ENCODE measurements at regions not wholly inside any gene's neighbourhood (a gene's known extent, or its start where the extent isn't known, plus 50 kb on each side); places are given as distances from the start of the nearest gene placed in this dataset.

- no peak overlapping the region for H3K4me3 ChIP-seq (ENCODE audit: low read depth, low read length)
- no peak for DNase-seq (ENCODE audit: low read depth)
- TF ChIP-seq MAX (IDR thresholded peaks at IDR 0.05; ENCODE audit: low read depth, low read length) (no peak), MYC (IDR thresholded peaks at IDR 0.05; ENCODE audit: low read depth, low read length) (no peak), POLR2A (IDR thresholded peaks at IDR 0.05; ENCODE audit: extremely low read depth, insufficient read length) (no peak), CTCF (IDR thresholded peaks at IDR 0.05; ENCODE audit: low read depth, low read length) (no peak)
These were observed 723.8 kb downstream of the UQCRFS1 start for GRCh38 chr19:28489126-28489660.

GRCh38 chr19:28487999-28488398, 725.0 kb downstream of the UQCRFS1 start:
- DNase-seq (ENCODE audit: low read depth), result no peak

GRCh38 chr19:28486926-28487325, 726.0 kb downstream of the UQCRFS1 start:
- TF ChIP-seq CTCF (IDR thresholded peaks at IDR 0.05; ENCODE audit: low read depth, low read length), result no peak
- no peak for TF ChIP-seq MYC (IDR thresholded peaks at IDR 0.05; ENCODE audit: low read depth, low read length)
- no peak for TF ChIP-seq MAX (IDR thresholded peaks at IDR 0.05; ENCODE audit: low read depth, low read length)
- TF ChIP-seq POLR2A (IDR thresholded peaks at IDR 0.05; ENCODE audit: extremely low read depth, insufficient read length), result no peak
- no peak for DNase-seq (ENCODE audit: low read depth)
- H3K4me3 ChIP-seq (ENCODE audit: low read depth, low read length), result no peak overlapping the region

More at GRCh38 chr19:28487999-28488398, 725.0 kb downstream of the UQCRFS1 start:
- H3K4me3 ChIP-seq (ENCODE audit: low read depth, low read length), result no peak overlapping the region
- no peak for TF ChIP-seq POLR2A (IDR thresholded peaks at IDR 0.05; ENCODE audit: extremely low read depth, insufficient read length)
- TF ChIP-seq MAX (IDR thresholded peaks at IDR 0.05; ENCODE audit: low read depth, low read length), result no peak
- no peak for TF ChIP-seq CTCF (IDR thresholded peaks at IDR 0.05; ENCODE audit: low read depth, low read length)
- TF ChIP-seq MYC (IDR thresholded peaks at IDR 0.05; ENCODE audit: low read depth, low read length), result no peak

GRCh38 chr19:28486473-28486872, 726.5 kb downstream of the UQCRFS1 start:
- no peak for TF ChIP-seq CTCF (IDR thresholded peaks at IDR 0.05; ENCODE audit: low read depth, low read length)
- TF ChIP-seq MYC (IDR thresholded peaks at IDR 0.05; ENCODE audit: low read depth, low read length), result no peak
- no peak for TF ChIP-seq POLR2A (IDR thresholded peaks at IDR 0.05; ENCODE audit: extremely low read depth, insufficient read length)
- TF ChIP-seq MAX (IDR thresholded peaks at IDR 0.05; ENCODE audit: low read depth, low read length), result no peak
- DNase-seq (ENCODE audit: low read depth), result no peak
- H3K4me3 ChIP-seq (ENCODE audit: low read depth, low read length), result no peak overlapping the region

GRCh38 chr19:28485292-28485691, 727.7 kb downstream of the UQCRFS1 start:
- H3K4me3 ChIP-seq (ENCODE audit: low read depth, low read length), result no peak overlapping the region
- no peak for DNase-seq (ENCODE audit: low read depth)
- TF ChIP-seq CTCF (IDR thresholded peaks at IDR 0.05; ENCODE audit: low read depth, low read length) (no peak), MYC (IDR thresholded peaks at IDR 0.05; ENCODE audit: low read depth, low read length) (no peak), MAX (IDR thresholded peaks at IDR 0.05; ENCODE audit: low read depth, low read length) (no peak), POLR2A (IDR thresholded peaks at IDR 0.05; ENCODE audit: extremely low read depth, insufficient read length) (no peak)
